Mesenchymal stem cell (in vitro differentiated cells and primary cell): ENCODE measurements at regions not wholly inside any gene's neighbourhood (a gene's known extent, or its start where the extent isn't known, plus 50 kb on each side); places are given as distances from the start of the nearest gene placed in this dataset.
"Not testable (repeated sequence)": the region's sequence is repeated elsewhere in the genome, so short reads cannot be mapped to it uniquely, and the experiment has no call there.

Experiments
- DNase-seq: peaks from one replicate; pipeline ENCODE4 v3.0.0-alpha.2; 2013
- H2AFZ ChIP-seq: one replicate; pipeline ENCODE4 v1.6.1; 2013; ENCODE audit warnings: low read depth, mild to moderate bottlenecking, control low read depth, inconsistent platforms, low read length, moderate library complexity
- H2AK5ac ChIP-seq: 2 replicates; pipeline ENCODE4 v1.6.1; 2013; ENCODE audit warnings: low read length, moderate library complexity, mild to moderate bottlenecking, inconsistent platforms; ENCODE audit not compliant: severe bottlenecking
- H2BK120ac ChIP-seq: one replicate; pipeline ENCODE4 v1.6.1; 2013; ENCODE audit warnings: low read depth, mild to moderate bottlenecking, inconsistent platforms, low read length, moderate library complexity
- H2BK12ac ChIP-seq, 2 experiments: one replicate each; pipeline ENCODE4 v1.6.1; 2013; ENCODE audit warnings: inconsistent platforms in 2 of 2, low read length in 2 of 2, mild to moderate bottlenecking in 2 of 2, moderate library complexity in 2 of 2, control low read depth in 1 of 2
- H2BK15ac ChIP-seq: one replicate; pipeline ENCODE4 v1.6.1; 2013; ENCODE audit warnings: mild to moderate bottlenecking, low read depth, inconsistent platforms; ENCODE audit not compliant: poor library complexity, severe bottlenecking
- H2BK5ac ChIP-seq: 2 replicates; pipeline ENCODE4 v1.6.1; 2013; ENCODE audit warnings: low read depth, mild to moderate bottlenecking, low read length, control low read depth, inconsistent platforms; ENCODE audit not compliant: poor library complexity, severe bottlenecking
- H3K14ac ChIP-seq, 2 experiments: one replicate each; pipeline ENCODE4 v1.6.1; 2013; ENCODE audit warnings: inconsistent platforms in 2 of 2, low read length in 2 of 2, control low read depth in 1 of 2, mild to moderate bottlenecking in 1 of 2, moderate library complexity in 1 of 2
- H3K18ac ChIP-seq, 2 experiments: one replicate each; pipeline ENCODE4 v1.6.1; 2013; ENCODE audit warnings: inconsistent platforms in 2 of 2, low read length in 2 of 2, control low read depth in 1 of 2, low read depth in 1 of 2, mild to moderate bottlenecking in 1 of 2
- H3K23ac ChIP-seq, 2 experiments: one replicate each; pipeline ENCODE4 v1.6.1; 2013; ENCODE audit warnings: inconsistent platforms in 2 of 2, low read length in 2 of 2, mild to moderate bottlenecking in 2 of 2, moderate library complexity in 2 of 2, control low read depth in 1 of 2
- H3K27ac ChIP-seq: 2 replicates; pipeline ENCODE4 v1.5.1; 2013; ENCODE audit warnings: mild to moderate bottlenecking, moderate library complexity, low read length, control low read depth, inconsistent platforms; ENCODE audit not compliant: poor library complexity, severe bottlenecking
- H3K27me3 ChIP-seq, 2 experiments: 2 replicates each; pipeline versions ENCODE4 v1.6.1 to v1.7.0; 2013; ENCODE audit warnings: low read length in 2 of 2, mild to moderate bottlenecking in 2 of 2, moderate library complexity in 2 of 2, control low read depth in 1 of 2, inconsistent platforms in 1 of 2; ENCODE audit not compliant: control insufficient read depth in 1 of 2, insufficient read depth in 1 of 2
- H3K36me3 ChIP-seq, 2 experiments: 2 replicates each; pipeline versions ENCODE4 v1.6.1 to v1.7.0; 2013; ENCODE audit warnings: low read length in 2 of 2, control low read depth in 1 of 2, inconsistent platforms in 1 of 2, low read depth in 1 of 2, mild to moderate bottlenecking in 1 of 2; ENCODE audit not compliant: insufficient read depth in 2 of 2, control insufficient read depth in 1 of 2
- H3K4ac ChIP-seq, 2 experiments: one replicate each; pipeline ENCODE4 v1.6.1; 2013; ENCODE audit warnings: inconsistent platforms in 2 of 2, low read length in 2 of 2, mild to moderate bottlenecking in 2 of 2, moderate library complexity in 2 of 2, control low read depth in 1 of 2, low read depth in 1 of 2
- H3K4me1 ChIP-seq: 2 replicates; pipeline ENCODE4 v1.6.1; 2013; ENCODE audit warnings: low read depth, low read length, control low read depth; ENCODE audit not compliant: control insufficient read depth, insufficient read depth
- H3K4me2 ChIP-seq: 2 replicates; pipeline ENCODE4 v1.6.1; 2013; ENCODE audit warnings: low read length, mild to moderate bottlenecking, inconsistent platforms; ENCODE audit not compliant: poor library complexity, severe bottlenecking
- H3K4me3 ChIP-seq, 2 experiments: 2 replicates each; pipeline versions ENCODE4 v1.5.1 to v1.7.0; 2013; ENCODE audit warnings: low read length in 2 of 2, mild to moderate bottlenecking in 2 of 2, control low read depth in 1 of 2, low read depth in 1 of 2; ENCODE audit not compliant: insufficient read depth in 1 of 2
- H3K79me1 ChIP-seq: replicated peaks from 2 replicates; pipeline ENCODE4 v1.6.1; 2013; ENCODE audit warnings: mild to moderate bottlenecking, control low read depth, low read length, inconsistent platforms; ENCODE audit not compliant: poor library complexity, severe bottlenecking
- H3K9ac ChIP-seq: 2 replicates; pipeline ENCODE4 v1.7.0; 2013; ENCODE audit warnings: mild to moderate bottlenecking, low read length, moderate library complexity
- H3K9me3 ChIP-seq: 2 replicates; pipeline ENCODE4 v1.7.0; 2013; ENCODE audit warnings: mild to moderate bottlenecking, low read length; ENCODE audit not compliant: control insufficient read depth
- H4K8ac ChIP-seq: one replicate; pipeline ENCODE4 v1.6.1; 2013; ENCODE audit warnings: inconsistent platforms, mild to moderate bottlenecking, low read length, moderate library complexity
- H4K91ac ChIP-seq: one replicate; pipeline ENCODE4 v1.6.1; 2013; ENCODE audit warnings: mild to moderate bottlenecking, low read length, inconsistent platforms
- WGBS: methylation state at CpG from one replicate; pipeline ENCODE4 v1.1.7; 2013; ENCODE audit warnings: mixed read lengths; 5-methylcytosine and 5-hydroxymethylcytosine counted together

DNA sequence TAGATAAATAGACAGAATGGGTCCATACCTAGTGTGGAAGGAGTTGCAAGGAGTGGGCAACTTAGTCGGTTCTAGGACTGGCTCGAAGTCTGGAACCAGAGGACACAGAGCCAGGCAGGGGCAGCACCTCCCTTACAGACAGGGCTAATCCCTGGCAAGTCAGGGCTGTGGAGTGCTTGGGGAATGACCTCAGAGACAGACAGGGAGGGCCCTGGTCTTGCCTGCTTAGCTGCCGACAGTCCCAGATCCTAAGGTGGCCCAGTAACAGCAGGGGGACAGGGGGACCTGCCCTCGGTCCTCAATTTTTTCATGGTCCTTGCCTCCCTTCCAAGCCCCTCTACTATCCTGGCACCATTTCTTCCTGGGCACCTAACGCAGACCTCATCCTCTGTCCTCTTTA, 222.4 kb upstream of the TNC start:
- Histone ChIP-seq H3K79me1 (no peaks in the 10 kb centered on the region), H3K36me3 (no peaks in the 10 kb centered on the region), H2AFZ (no peak overlapping the region), H3K9me3 (peaks cover 12% of the 10 kb centered on the region), H3K9ac (no peak overlapping the region), H2BK120ac (no peak overlapping the region), H3K4ac (no peak overlapping the region), H3K4me2 (no peak overlapping the region), H3K27ac (no peak overlapping the region), H2BK12ac (no peak overlapping the region), H2BK15ac (no peak overlapping the region), H3K4me3 (no peak overlapping the region), H2BK5ac (no peak overlapping the region), H3K23ac (no peak overlapping the region), H3K18ac (no peak overlapping the region), H3K4me1 (no peaks in the 10 kb centered on the region), H3K27me3 (no peaks in the 10 kb centered on the region), H2AK5ac (no peak overlapping the region), H3K14ac (no peak overlapping the region), H4K91ac (peak overlapping the region; percentile 34), H4K8ac (no peak overlapping the region)
- WGBS: 86% methylated on average over 3 of the region's 5 CpGs
- no peak for DNase-seq

DNA sequence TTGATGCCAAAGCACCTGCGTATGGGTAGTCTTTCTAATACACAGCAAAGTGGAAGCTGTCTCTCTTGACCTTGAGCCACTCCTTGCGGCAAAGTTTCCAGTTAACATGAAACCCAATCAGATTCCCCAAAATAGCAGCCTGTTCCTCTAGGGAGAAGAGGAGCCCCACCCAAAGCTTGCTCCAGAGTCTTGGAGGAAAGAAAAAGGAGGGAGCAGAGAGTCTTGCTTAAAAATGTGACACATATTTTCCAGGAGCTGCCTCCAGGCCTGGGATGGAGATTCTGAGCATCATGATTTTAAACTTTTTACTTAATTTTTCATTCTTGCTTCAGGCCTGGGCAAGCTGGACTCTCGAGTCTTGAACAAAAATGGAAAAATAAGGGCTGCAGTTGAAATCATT, 223.5 kb upstream of the TNC start:
- H3K18ac ChIP-seq: no peak overlapping the region
- no peaks in the 10 kb centered on the region for H3K36me3 ChIP-seq
- H2AFZ ChIP-seq: no peak overlapping the region
- no peak overlapping the region for H2BK12ac ChIP-seq
- H3K79me1 ChIP-seq: no peaks in the 10 kb centered on the region
- H3K9me3 ChIP-seq: peaks cover 9% of the 10 kb centered on the region
- no peak overlapping the region for H2BK15ac ChIP-seq
- no peak overlapping the region for H3K4me3 ChIP-seq
- H2BK5ac ChIP-seq: no peak overlapping the region
- H3K9ac ChIP-seq: no peak overlapping the region
- H4K91ac ChIP-seq: no peak overlapping the region
- H3K27ac ChIP-seq: no peak overlapping the region
- no peak overlapping the region for H3K4ac ChIP-seq
- H3K4me1 ChIP-seq: no peaks in the 10 kb centered on the region
- no peaks in the 10 kb centered on the region for H3K27me3 ChIP-seq
- no peak overlapping the region for H4K8ac ChIP-seq
- H2AK5ac ChIP-seq: no peak overlapping the region
- no peak overlapping the region for H3K4me2 ChIP-seq
- WGBS: 43% methylated on average over 2 of the region's 3 CpGs
- no peak overlapping the region for H3K14ac ChIP-seq
- DNase-seq: no peak
- H2BK120ac ChIP-seq: no peak overlapping the region
- H3K23ac ChIP-seq: no peak overlapping the region

DNA sequence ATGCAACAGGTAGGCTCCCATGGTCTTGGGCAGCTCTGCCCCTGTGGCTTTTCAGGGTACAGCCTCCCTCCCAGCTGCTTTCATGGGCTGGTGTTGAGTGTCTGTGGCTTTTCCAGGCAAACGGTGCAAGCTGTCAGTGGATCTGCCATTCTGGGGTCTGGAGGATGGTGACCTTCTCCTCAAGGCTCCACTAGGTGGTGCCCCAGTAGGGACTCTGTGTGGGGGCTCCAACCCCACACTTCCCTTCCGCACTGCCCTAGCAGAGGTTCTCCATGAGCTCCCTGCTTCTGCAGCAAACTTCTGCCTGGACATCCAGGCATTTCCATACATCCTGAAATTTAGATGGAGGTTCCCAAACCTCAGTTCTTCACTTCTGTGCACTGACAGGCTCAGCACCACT, 229.8 kb upstream of the TNC start:
- 89% methylated on average over 2 of the region's 2 CpGs for WGBS
- peaks cover 15% of the 10 kb centered on the region for H3K9me3 ChIP-seq
- not testable (repeated sequence) for H2AK5ac ChIP-seq, H4K8ac ChIP-seq, H2AFZ ChIP-seq, H3K14ac ChIP-seq, H3K23ac ChIP-seq, H2BK15ac ChIP-seq, DNase-seq, H2BK120ac ChIP-seq, H2BK5ac ChIP-seq, H2BK12ac ChIP-seq, H4K91ac ChIP-seq, H3K27ac ChIP-seq, H3K27me3 ChIP-seq, H3K36me3 ChIP-seq, H3K79me1 ChIP-seq, H3K4me2 ChIP-seq, H3K4me1 ChIP-seq, H3K18ac ChIP-seq, H3K4me3 ChIP-seq, H3K4ac ChIP-seq, H3K9ac ChIP-seq

DNA sequence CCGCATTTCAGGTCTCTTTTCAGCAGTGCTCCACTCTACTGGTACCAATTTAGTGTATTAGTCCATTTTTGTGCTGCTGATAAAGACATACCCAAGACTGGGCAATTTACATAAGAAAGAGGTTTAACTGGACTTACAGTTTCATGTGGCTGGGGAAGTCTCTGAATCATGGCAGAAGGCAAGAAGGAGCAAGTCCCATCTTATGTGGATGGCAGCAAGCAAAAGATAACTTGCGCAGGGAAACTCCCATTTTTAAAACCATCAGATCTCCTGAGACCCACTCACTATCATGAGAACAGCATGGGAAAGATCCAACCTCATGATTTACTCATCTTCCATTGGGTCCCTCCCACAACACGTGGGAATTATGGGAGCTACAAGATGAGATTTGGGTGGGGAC, 231.0 kb upstream of the TNC start:
- H3K4me1 ChIP-seq, H3K9ac ChIP-seq, H3K27ac ChIP-seq, H3K4me2 ChIP-seq, H4K8ac ChIP-seq, H2BK15ac ChIP-seq, H3K27me3 ChIP-seq, H3K4ac ChIP-seq, H3K18ac ChIP-seq, H3K79me1 ChIP-seq, H3K36me3 ChIP-seq, DNase-seq, H2BK12ac ChIP-seq, H2BK120ac ChIP-seq, H2BK5ac ChIP-seq, H3K23ac ChIP-seq, H4K91ac ChIP-seq, H2AK5ac ChIP-seq, H3K14ac ChIP-seq, H2AFZ ChIP-seq: not testable (repeated sequence)
- peaks cover 15% of the 10 kb centered on the region for H3K9me3 ChIP-seq
- H3K4me3 ChIP-seq: peak overlapping the region in 1 of 2 experiments; percentile 29
- WGBS: 0% methylated on average over 1 of the region's 3 CpGs
